Liver (tissue), 8 donors: ENCODE measurements at regions not wholly inside any gene's neighbourhood (a gene's known extent, or its start where the extent isn't known, plus 50 kb on each side); places are given as distances from the start of the nearest gene placed in this dataset.

Source experiments
- DNase-seq: peaks from one replicate; pipeline ENCODE4 v3.0.0-alpha.2; 2017; ENCODE audit warnings: low spot score
- H3K27ac ChIP-seq, 2 donors: one replicate each; pipeline ENCODE4 v1.7.0; 2013; ENCODE audit warnings: inconsistent platforms in 2 of 2, low read length in 2 of 2, control low read depth in 1 of 2, low read depth in 1 of 2, mild to moderate bottlenecking in 1 of 2
- H3K27me3 ChIP-seq, 4 donors: one replicate each; pipeline versions ENCODE4 v1.6.1 to v1.7.0; 2013; ENCODE audit warnings: low read length in 3 of 4, inconsistent platforms in 1 of 4, mild to moderate bottlenecking in 1 of 4, moderate library complexity in 1 of 4; ENCODE audit not compliant: control insufficient read depth in 4 of 4, insufficient read depth in 4 of 4
- H3K36me3 ChIP-seq, 4 donors: one replicate each; pipeline versions ENCODE4 v1.6.1 to v1.7.0; 2013; ENCODE audit warnings: low read length in 3 of 4, mild to moderate bottlenecking in 3 of 4, low read depth in 1 of 4, moderate library complexity in 1 of 4; ENCODE audit not compliant: control insufficient read depth in 4 of 4, insufficient read depth in 3 of 4
- H3K4me1 ChIP-seq, 4 donors: one replicate each; pipeline versions ENCODE4 v1.6.1 to v1.7.0; 2013; ENCODE audit warnings: low read length in 3 of 4, mild to moderate bottlenecking in 3 of 4, moderate library complexity in 1 of 4; ENCODE audit not compliant: control insufficient read depth in 4 of 4, insufficient read depth in 4 of 4
- H3K4me3 ChIP-seq, 3 donors: one replicate each; pipeline versions ENCODE4 v1.6.1 to v1.7.0; 2013; ENCODE audit warnings: low read length in 3 of 3, control low read depth in 1 of 3, low read depth in 1 of 3, mild to moderate bottlenecking in 1 of 3
- H3K9ac ChIP-seq, 2 donors: one replicate each; pipeline ENCODE4 v1.7.0; 2013; ENCODE audit warnings: low read length in 2 of 2, mild to moderate bottlenecking in 2 of 2, moderate library complexity in 2 of 2, control low read depth in 1 of 2, low read depth in 1 of 2
- H3K9me3 ChIP-seq, 4 donors: one replicate each; pipeline versions ENCODE4 v1.6.1 to v1.7.0; 2013; ENCODE audit warnings: low read length in 3 of 4; ENCODE audit not compliant: control insufficient read depth in 4 of 4
- CTCF ChIP-seq: fragments of 150-350 bp; IDR thresholded peaks from 2 replicates; pipeline ENCODE4 v1.5.1; 2017; ENCODE audit warnings: improper control_type of control experiment, low read depth, low read length; ENCODE audit not compliant: missing input control
- FOXA1 ChIP-seq: IDR thresholded peaks from 2 replicates; pipeline ENCODE4 v1.6.1; 2016; ENCODE audit warnings: antibody characterized with exemption
- FOXA2 ChIP-seq: IDR thresholded peaks from 2 replicates; pipeline ENCODE4 v1.6.1; 2016; ENCODE audit warnings: antibody characterized with exemption
- GABPA ChIP-seq, 2 donors: IDR thresholded peaks in 1 of 2; conservative IDR thresholded peaks in 1 of 2; 2 replicates each; pipeline ENCODE4 v1.6.1; 2016; ENCODE audit warnings: antibody characterized with exemption in 2 of 2, mild to moderate bottlenecking in 1 of 2, moderate library complexity in 1 of 2
- HNF4A ChIP-seq, 2 donors: conservative IDR thresholded peaks; 2 replicates each; pipeline ENCODE4 v1.6.1; 2016; ENCODE audit warnings: antibody characterized with exemption in 2 of 2, mild to moderate bottlenecking in 2 of 2
- HNF4G ChIP-seq: IDR thresholded peaks from 2 replicates; pipeline ENCODE4 v1.6.1; 2016; ENCODE audit warnings: antibody characterized with exemption
- MAX ChIP-seq: IDR thresholded peaks from 2 replicates; pipeline ENCODE4 v1.6.1; 2016; ENCODE audit warnings: antibody characterized with exemption
- NR2F2 ChIP-seq: IDR thresholded peaks from 2 replicates; pipeline ENCODE4 v1.6.1; 2016; ENCODE audit warnings: antibody characterized with exemption
- RAD21 ChIP-seq, 2 donors: IDR thresholded peaks; 2 replicates each; pipeline ENCODE4 v1.6.1; 2016; ENCODE audit warnings: antibody characterized with exemption in 2 of 2, mild to moderate bottlenecking in 2 of 2
- RXRA ChIP-seq, 2 donors: IDR thresholded peaks; 2 replicates each; pipeline ENCODE4 v1.6.1; 2017 to 2018; ENCODE audit warnings: antibody characterized with exemption in 2 of 2, mild to moderate bottlenecking in 1 of 2
- SP1 ChIP-seq: IDR thresholded peaks from 2 replicates; pipeline ENCODE4 v1.6.1; 2018; ENCODE audit warnings: antibody characterized with exemption, mild to moderate bottlenecking
- TAF1 ChIP-seq: conservative IDR thresholded peaks from 2 replicates; pipeline ENCODE4 v1.6.1; 2016; ENCODE audit warnings: antibody characterized with exemption, mild to moderate bottlenecking
- YY1 ChIP-seq: IDR thresholded peaks from 2 replicates; pipeline ENCODE4 v1.6.1; 2016; ENCODE audit warnings: antibody characterized with exemption, mild to moderate bottlenecking
- ZBTB33 ChIP-seq: IDR thresholded peaks from 2 replicates; pipeline ENCODE4 v1.6.1; 2016; ENCODE audit warnings: antibody characterized with exemption
- WGBS: extraction: QIAGEN DNeasy Blood & Tissue Kit; methylation state at CpG from one replicate; pipeline ENCODE4 v1.1.7; 2013; 5-methylcytosine and 5-hydroxymethylcytosine counted together
- TF ChIP-seq, protein P1 (sequence below): IDR thresholded peaks from 2 replicates; pipeline ENCODE4 v1.6.1; 2016; ENCODE audit warnings: antibody characterized with exemption, mild to moderate bottlenecking
- TF ChIP-seq, protein P2 (sequence below): IDR thresholded peaks from 2 replicates; pipeline ENCODE4 v1.6.1; 2016; ENCODE audit warnings: antibody characterized with exemption
- donor health status: healthy.
- donor health status: healthy.
- donor health status: healthy.
- donor health status: healthy.
- donor health status: healthy.

DNA sequence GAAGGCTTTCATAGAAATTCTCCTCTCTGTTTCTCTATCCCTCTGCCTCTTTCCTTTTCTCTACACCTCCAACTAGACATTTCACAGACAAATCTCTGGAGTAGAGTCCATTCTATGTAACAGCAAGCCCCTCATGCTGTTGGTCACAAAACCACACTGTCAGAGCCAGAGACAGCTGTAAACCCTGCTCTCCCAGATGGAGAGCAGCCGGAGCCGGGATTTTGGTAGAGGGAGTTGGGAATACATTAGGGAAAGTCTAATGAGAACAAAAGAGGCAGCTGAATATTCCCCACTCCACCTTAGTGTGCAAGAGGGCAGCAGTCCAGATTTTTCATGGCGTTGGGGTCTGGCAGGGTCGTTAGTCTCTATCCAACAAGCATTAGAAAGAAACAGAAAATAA, 68.3 kb upstream of the EDN1 start:
- Histone ChIP-seq H3K27ac (no peak overlapping the region), H3K4me1 (no peaks in the 10 kb centered on the region), H3K36me3 (no peaks in the 10 kb centered on the region), H3K4me3 (no peak overlapping the region), H3K9ac (no peak overlapping the region), H3K27me3 (no peaks in the 10 kb centered on the region), H3K9me3 (no peaks in the 10 kb centered on the region)
- WGBS = 87% methylated on average over 4 of the region's 4 CpGs
- no peak for TF ChIP-seq CTCF
- no peak for TF ChIP-seq YY1
- TF ChIP-seq GABPA (IDR thresholded peaks at IDR 0.05 in 1 of 2, conservative IDR thresholded peaks at IDR 0.05 in 1 of 2) = no peak
- no peak for TF ChIP-seq FOXA2
- TF ChIP-seq SP1 = no peak
- TF ChIP-seq FOXA1 = no peak
- no peak for TF ChIP-seq NR2F2
- TF ChIP-seq, protein P1, sequence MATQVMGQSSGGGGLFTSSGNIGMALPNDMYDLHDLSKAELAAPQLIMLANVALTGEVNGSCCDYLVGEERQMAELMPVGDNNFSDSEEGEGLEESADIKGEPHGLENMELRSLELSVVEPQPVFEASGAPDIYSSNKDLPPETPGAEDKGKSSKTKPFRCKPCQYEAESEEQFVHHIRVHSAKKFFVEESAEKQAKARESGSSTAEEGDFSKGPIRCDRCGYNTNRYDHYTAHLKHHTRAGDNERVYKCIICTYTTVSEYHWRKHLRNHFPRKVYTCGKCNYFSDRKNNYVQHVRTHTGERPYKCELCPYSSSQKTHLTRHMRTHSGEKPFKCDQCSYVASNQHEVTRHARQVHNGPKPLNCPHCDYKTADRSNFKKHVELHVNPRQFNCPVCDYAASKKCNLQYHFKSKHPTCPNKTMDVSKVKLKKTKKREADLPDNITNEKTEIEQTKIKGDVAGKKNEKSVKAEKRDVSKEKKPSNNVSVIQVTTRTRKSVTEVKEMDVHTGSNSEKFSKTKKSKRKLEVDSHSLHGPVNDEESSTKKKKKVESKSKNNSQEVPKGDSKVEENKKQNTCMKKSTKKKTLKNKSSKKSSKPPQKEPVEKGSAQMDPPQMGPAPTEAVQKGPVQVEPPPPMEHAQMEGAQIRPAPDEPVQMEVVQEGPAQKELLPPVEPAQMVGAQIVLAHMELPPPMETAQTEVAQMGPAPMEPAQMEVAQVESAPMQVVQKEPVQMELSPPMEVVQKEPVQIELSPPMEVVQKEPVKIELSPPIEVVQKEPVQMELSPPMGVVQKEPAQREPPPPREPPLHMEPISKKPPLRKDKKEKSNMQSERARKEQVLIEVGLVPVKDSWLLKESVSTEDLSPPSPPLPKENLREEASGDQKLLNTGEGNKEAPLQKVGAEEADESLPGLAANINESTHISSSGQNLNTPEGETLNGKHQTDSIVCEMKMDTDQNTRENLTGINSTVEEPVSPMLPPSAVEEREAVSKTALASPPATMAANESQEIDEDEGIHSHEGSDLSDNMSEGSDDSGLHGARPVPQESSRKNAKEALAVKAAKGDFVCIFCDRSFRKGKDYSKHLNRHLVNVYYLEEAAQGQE = no peak
- TF ChIP-seq RXRA (IDR thresholded peaks at IDR 0.05) = no peak
- no peak for DNase-seq

GRCh38 chr6:12222405-12223366, 67.5 kb upstream of the EDN1 start:
- Histone ChIP-seq H3K27ac (no peak overlapping the region), H3K27me3 (no peaks in the 10 kb centered on the region), H3K4me3 (no peak overlapping the region), H3K9ac (no peak overlapping the region), H3K9me3 (no peaks in the 10 kb centered on the region), H3K36me3 (no peaks in the 10 kb centered on the region), H3K4me1 (no peaks in the 10 kb centered on the region)
- 94% methylated on average over 19 of the region's 19 CpGs for WGBS
- DNase-seq = no peak
- no peak for TF ChIP-seq MAX
- no peak for TF ChIP-seq SP1
- TF ChIP-seq, protein P2, sequence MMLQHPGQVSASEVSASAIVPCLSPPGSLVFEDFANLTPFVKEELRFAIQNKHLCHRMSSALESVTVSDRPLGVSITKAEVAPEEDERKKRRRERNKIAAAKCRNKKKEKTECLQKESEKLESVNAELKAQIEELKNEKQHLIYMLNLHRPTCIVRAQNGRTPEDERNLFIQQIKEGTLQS = no peak
- no peak for TF ChIP-seq HNF4A (conservative IDR thresholded peaks at IDR 0.05)
- TF ChIP-seq RAD21 (IDR thresholded peaks at IDR 0.05) = no peak
- TF ChIP-seq, protein P1 = no peak
- TF ChIP-seq RXRA (IDR thresholded peaks at IDR 0.05) = no peak
- TF ChIP-seq GABPA (IDR thresholded peaks at IDR 0.05 in 1 of 2, conservative IDR thresholded peaks at IDR 0.05 in 1 of 2) = no peak
- no peak for TF ChIP-seq TAF1
- TF ChIP-seq CTCF = no peak
- TF ChIP-seq ZBTB33 = no peak
- TF ChIP-seq HNF4G = no peak
